ENCODE measurements at regions not wholly inside any gene's neighbourhood (a gene's known extent, or its start where the extent isn't known, plus 50 kb on each side); places are given as distances from the start of the nearest gene placed in this dataset.

GRCh38 chr2:5164776-5165525 lies 527.2 kb upstream of the SOX11 start:
- TF ChIP-seq YY1 (IDR thresholded peaks at IDR 0.05; ENCODE audit: insufficient read depth, insufficient read length) (no peak), ZNF274 (IDR thresholded peaks at IDR 0.05; ENCODE audit: low read depth, low read length) (no peak), SUZ12 (IDR thresholded peaks at IDR 0.05; ENCODE audit: extremely low read depth, insufficient read depth, insufficient read length) (no peak)
